Activated T-helper 1 cell treated with anti-CD3 and anti-CD28 coated beads, Interleukin-12 subunit alpha, Interleukin-12 subunit beta, Interleukin-2, Interleukin-4 antibody, amounts not matched to agents 30 ng/mL and 10 ng/mL and 1 ng/mL, durations not matched to agents 14 hours and 24 hours and 36 hours (primary cell): ENCODE measurements at regions not wholly inside any gene's neighbourhood (a gene's known extent, or its start where the extent isn't known, plus 50 kb on each side); places are given as distances from the start of the nearest gene placed in this dataset.
"Not testable (repeated sequence)": the region's sequence is repeated elsewhere in the genome, so short reads cannot be mapped to it uniquely, and the experiment has no call there.

Experiments
- DNase-seq: peaks from one replicate; pipeline ENCODE4 v3.0.0; 2021; ENCODE audit warnings: low spot score
- H3K27ac Mint-ChIP-seq: one replicate; pipeline ENCODE4 v1.8.0; 2021; ENCODE audit warnings: mild to moderate bottlenecking, mixed read lengths
- H3K27me3 Mint-ChIP-seq: one replicate; pipeline ENCODE4 v1.8.0; 2022; ENCODE audit warnings: mild to moderate bottlenecking, moderate library complexity, mixed read lengths; ENCODE audit not compliant: insufficient read depth
- H3K36me3 Mint-ChIP-seq: one replicate; pipeline ENCODE4 v1.8.0; 2021; ENCODE audit warnings: low read depth, mixed read lengths
- H3K4me1 Mint-ChIP-seq: one replicate; pipeline ENCODE4 v1.8.0; 2021; ENCODE audit warnings: low read depth, mixed read lengths
- H3K4me3 Mint-ChIP-seq: one replicate; pipeline ENCODE4 v1.8.0; 2021; ENCODE audit warnings: mild to moderate bottlenecking, moderate library complexity, mixed read lengths
- H3K9me3 Mint-ChIP-seq: one replicate; pipeline ENCODE4 v1.8.0; 2021; ENCODE audit warnings: mixed read lengths
- intact Hi-C: fragments of 100-400 bp; cut with micrococcal nuclease; formaldehyde crosslinking; loops from one replicate; pipeline ENCODE4 v1.15.1; 2024

- H3K9me3 Mint-ChIP-seq, result peaks cover 5% of the 10 kb centered on the region
- H3K4me1 Mint-ChIP-seq, result no peaks in the 10 kb centered on the region
- no peak overlapping the region for H3K27ac Mint-ChIP-seq
- no peak for DNase-seq
- intact Hi-C loops, result no loop called here
- H3K4me3 Mint-ChIP-seq, result no peak overlapping the region
- no peaks in the 10 kb centered on the region for H3K36me3 Mint-ChIP-seq
- H3K27me3 Mint-ChIP-seq, result peaks cover 5% of the 10 kb centered on the region
Observed at GRCh38 chr10:21399392-21400035, 126.0 kb downstream of the SKIDA1 start.

- intact Hi-C loops, result no loop called here
- no peak overlapping the region for H3K4me3 Mint-ChIP-seq
- H3K27me3 Mint-ChIP-seq, result peaks cover 5% of the 10 kb centered on the region
- H3K9me3 Mint-ChIP-seq, result peaks cover 10% of the 10 kb centered on the region
- no peak overlapping the region for H3K27ac Mint-ChIP-seq
- H3K36me3 Mint-ChIP-seq, result no peaks in the 10 kb centered on the region
- DNase-seq, result no peak
- H3K4me1 Mint-ChIP-seq, result no peaks in the 10 kb centered on the region
Observed at GRCh38 chr10:21398563-21399231, 126.8 kb downstream of the SKIDA1 start.

GRCh38 chr10:21396889-21397288 is 128.6 kb downstream of the SKIDA1 start:
- Mint-ChIP-seq H3K9me3 (peaks cover 10% of the 10 kb centered on the region), H3K27me3 (peaks cover 5% of the 10 kb centered on the region), H3K4me3 (no peak overlapping the region), H3K36me3 (no peaks in the 10 kb centered on the region), H3K4me1 (no peaks in the 10 kb centered on the region), H3K27ac (no peak overlapping the region)
- intact Hi-C loops, result no loop called here
- DNase-seq, result no peak

- H3K27me3 Mint-ChIP-seq, result no peaks in the 10 kb centered on the region
- no peak overlapping the region for H3K27ac Mint-ChIP-seq
- intact Hi-C loops, result no loop called here
- H3K4me3 Mint-ChIP-seq, result no peak overlapping the region
- no peaks in the 10 kb centered on the region for H3K4me1 Mint-ChIP-seq
- DNase-seq, result no peak
- H3K36me3 Mint-ChIP-seq, result no peaks in the 10 kb centered on the region
- peaks cover 10% of the 10 kb centered on the region for H3K9me3 Mint-ChIP-seq
Observed at GRCh38 chr10:21393931-21394330, 131.6 kb downstream of the SKIDA1 start.

DNA sequence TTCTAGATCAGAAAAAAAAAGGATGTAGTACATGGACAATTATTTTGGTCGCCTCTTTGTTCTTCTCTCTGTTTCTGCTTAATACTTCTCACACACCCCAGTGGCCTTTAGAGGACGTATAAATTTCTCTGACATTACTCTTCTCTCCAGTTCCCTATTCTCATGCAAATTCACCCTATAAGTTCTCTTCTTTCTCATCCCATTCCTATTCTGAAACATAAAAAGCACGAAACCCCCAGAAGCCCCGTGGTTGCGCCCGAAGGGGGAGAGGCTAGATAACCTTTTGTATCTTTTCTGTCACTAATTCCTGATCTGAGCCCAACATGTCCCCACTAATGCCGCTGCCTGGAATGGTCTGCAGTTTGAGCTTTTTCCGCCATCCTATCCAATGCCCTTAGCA is 136.9 kb downstream of the SKIDA1 start:
- Mint-ChIP-seq H3K4me3 (no peak overlapping the region), H3K27me3 (no peaks in the 10 kb centered on the region), H3K27ac (no peak overlapping the region), H3K36me3 (no peaks in the 10 kb centered on the region), H3K9me3 (no peaks in the 10 kb centered on the region), H3K4me1 (no peaks in the 10 kb centered on the region)
- no peak for DNase-seq
- intact Hi-C loops, result no loop called here

DNA sequence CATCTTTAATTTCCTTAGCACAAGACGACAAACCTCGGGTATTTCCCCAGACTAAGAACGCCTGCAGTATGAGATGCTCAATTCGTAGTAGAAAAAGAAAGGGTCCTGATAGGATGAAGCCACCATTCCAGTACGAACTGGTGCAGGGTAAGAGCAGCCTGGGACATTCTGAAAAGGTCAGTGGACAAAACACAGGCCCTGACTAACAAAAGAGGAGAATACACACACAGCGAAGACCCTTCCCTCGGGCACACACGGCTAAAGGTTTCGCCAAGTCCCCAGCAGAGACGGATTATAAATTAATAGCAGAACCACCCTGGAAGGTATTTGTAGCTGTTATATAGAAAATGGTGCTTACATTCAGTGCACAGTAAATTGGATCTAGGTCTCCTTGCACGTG is 137.6 kb downstream of the SKIDA1 start:
- H3K36me3 Mint-ChIP-seq, result no peaks in the 10 kb centered on the region
- no peaks in the 10 kb centered on the region for H3K4me1 Mint-ChIP-seq
- H3K9me3 Mint-ChIP-seq, result no peaks in the 10 kb centered on the region
- DNase-seq, result no peak
- no peak overlapping the region for H3K27ac Mint-ChIP-seq
- no peak overlapping the region for H3K4me3 Mint-ChIP-seq
- intact Hi-C loops, result no loop called here
- no peaks in the 10 kb centered on the region for H3K27me3 Mint-ChIP-seq

- no peak for DNase-seq
- Mint-ChIP-seq H3K36me3 (no peaks in the 10 kb centered on the region), H3K27me3 (no peaks in the 10 kb centered on the region), H3K27ac (no peak overlapping the region), H3K4me1 (no peaks in the 10 kb centered on the region), H3K9me3 (no peaks in the 10 kb centered on the region), H3K4me3 (no peak overlapping the region)
- intact Hi-C loops, result no loop called here
Observed at GRCh38 chr10:21385996-21386585, 139.4 kb downstream of the SKIDA1 start.

DNA sequence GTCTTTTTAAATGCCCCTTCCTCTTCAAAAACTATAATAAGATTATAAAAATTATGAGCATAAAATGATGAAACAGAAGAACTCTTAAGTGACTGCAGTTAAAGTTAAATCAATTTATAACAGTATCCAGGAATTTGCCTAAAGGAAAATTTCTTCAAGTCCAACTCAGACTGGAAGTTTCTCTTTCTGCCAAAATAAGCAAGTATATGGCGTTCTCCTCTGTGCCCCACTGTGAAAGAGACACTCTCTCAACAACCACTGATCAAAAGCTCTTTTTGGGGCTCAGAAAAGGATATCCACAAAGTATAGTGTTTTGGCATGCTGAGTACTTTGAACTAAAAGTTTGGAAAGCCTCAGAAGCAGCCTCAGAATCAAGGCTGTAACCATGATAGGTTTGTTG is 139.9 kb downstream of the SKIDA1 start:
- intact Hi-C loops, result no loop called here
- Mint-ChIP-seq H3K27ac (no peak overlapping the region), H3K4me1 (no peaks in the 10 kb centered on the region), H3K27me3 (no peaks in the 10 kb centered on the region), H3K9me3 (no peaks in the 10 kb centered on the region), H3K36me3 (no peaks in the 10 kb centered on the region), H3K4me3 (no peak overlapping the region)
- DNase-seq, result no peak

- intact Hi-C loops, result no loop called here
- Mint-ChIP-seq H3K4me1 (no peaks in the 10 kb centered on the region), H3K4me3 (no peak overlapping the region), H3K27me3 (no peaks in the 10 kb centered on the region), H3K36me3 (no peaks in the 10 kb centered on the region), H3K9me3 (no peaks in the 10 kb centered on the region), H3K27ac (no peak overlapping the region)
- no peak for DNase-seq
Observed at GRCh38 chr10:21379143-21379542, 146.3 kb downstream of the SKIDA1 start.

DNA sequence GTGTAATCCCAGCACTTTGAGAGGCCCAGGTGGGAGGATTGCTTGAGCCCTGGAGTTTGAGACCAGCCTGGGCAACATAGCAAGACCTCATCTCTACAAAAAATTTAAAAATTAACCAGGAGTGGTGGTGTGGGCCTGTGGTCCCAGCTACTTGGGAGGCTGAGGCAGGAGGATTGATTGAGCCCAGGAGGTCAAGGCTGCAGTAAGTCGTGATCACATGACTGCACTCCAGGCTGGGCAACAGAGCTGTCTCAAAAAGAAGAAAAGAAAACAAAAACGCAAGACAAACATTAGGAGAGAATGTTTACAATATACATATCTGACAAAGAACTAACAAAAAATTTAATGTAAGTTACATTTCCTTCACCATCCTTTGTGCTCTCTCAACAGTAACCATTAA is 150.2 kb downstream of the SKIDA1 start:
- not testable (repeated sequence) for H3K36me3 Mint-ChIP-seq

GRCh38 chr10:21373881-21374280 is 151.6 kb downstream of the SKIDA1 start:
- intact Hi-C loops, DNase-seq: not testable (repeated sequence)

More for the DNA sequence above, 150.2 kb downstream of the SKIDA1 start:
- intact Hi-C loops, H3K4me3 Mint-ChIP-seq, H3K27me3 Mint-ChIP-seq, H3K9me3 Mint-ChIP-seq, H3K27ac Mint-ChIP-seq, H3K4me1 Mint-ChIP-seq, DNase-seq: not testable (repeated sequence)

GRCh38 chr10:21372651-21373410 is 152.7 kb downstream of the SKIDA1 start:
- Mint-ChIP-seq H3K4me3 (no peak overlapping the region), H3K9me3 (no peaks in the 10 kb centered on the region), H3K36me3 (no peaks in the 10 kb centered on the region), H3K4me1 (peaks cover 5% of the 10 kb centered on the region), H3K27ac (no peak overlapping the region), H3K27me3 (no peaks in the 10 kb centered on the region)
- intact Hi-C loops, result no loop called here
- peak; percentile 4 for DNase-seq

More at GRCh38 chr10:21373881-21374280, 151.6 kb downstream of the SKIDA1 start:
- H3K4me1 Mint-ChIP-seq, H3K9me3 Mint-ChIP-seq, H3K27ac Mint-ChIP-seq, H3K27me3 Mint-ChIP-seq, H3K36me3 Mint-ChIP-seq, H3K4me3 Mint-ChIP-seq: not testable (repeated sequence)

DNA sequence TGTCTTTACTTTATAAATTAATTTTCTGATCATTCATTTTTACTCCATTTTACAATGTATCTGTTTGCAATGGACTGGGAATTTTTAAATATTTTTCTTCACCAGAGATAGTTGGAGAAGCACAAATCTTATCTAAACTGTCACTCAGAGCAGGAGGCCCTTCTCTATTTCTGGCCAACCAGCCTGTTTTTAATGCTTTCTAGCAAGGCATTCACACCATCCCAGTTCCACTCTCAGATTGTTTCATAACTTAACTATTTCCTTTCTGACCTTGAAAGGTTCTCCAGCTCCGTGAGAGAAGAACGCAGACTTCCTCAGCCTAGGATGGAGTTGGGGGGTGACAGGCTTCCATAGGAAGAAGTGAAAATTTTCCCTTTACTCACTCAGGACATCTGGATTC is 155.8 kb downstream of the SKIDA1 start:
- H3K27me3 Mint-ChIP-seq, result no peaks in the 10 kb centered on the region
- H3K36me3 Mint-ChIP-seq, result no peaks in the 10 kb centered on the region
- intact Hi-C loops, result no loop called here
- no peaks in the 10 kb centered on the region for H3K9me3 Mint-ChIP-seq
- no peak overlapping the region for H3K4me3 Mint-ChIP-seq
- H3K27ac Mint-ChIP-seq, result no peak overlapping the region
- DNase-seq, result no peak
- peaks cover 5% of the 10 kb centered on the region for H3K4me1 Mint-ChIP-seq
